Skeletal muscle cell (primary cell): ENCODE measurements at regions not wholly inside any gene's neighbourhood (a gene's known extent, or its start where the extent isn't known, plus 50 kb on each side); places are given as distances from the start of the nearest gene placed in this dataset.

ENCODE experiments used
- DNase-seq: peaks from one replicate; pipeline ENCODE4 v3.0.0-alpha.2; 2010; ENCODE audit warnings: low read depth
- H3K4me3 ChIP-seq: 2 replicates; pipeline ENCODE4 v1.5.1; 2011; ENCODE audit warnings: low read depth, mild to moderate bottlenecking, control low read depth, low read length, moderate library complexity

DNA sequence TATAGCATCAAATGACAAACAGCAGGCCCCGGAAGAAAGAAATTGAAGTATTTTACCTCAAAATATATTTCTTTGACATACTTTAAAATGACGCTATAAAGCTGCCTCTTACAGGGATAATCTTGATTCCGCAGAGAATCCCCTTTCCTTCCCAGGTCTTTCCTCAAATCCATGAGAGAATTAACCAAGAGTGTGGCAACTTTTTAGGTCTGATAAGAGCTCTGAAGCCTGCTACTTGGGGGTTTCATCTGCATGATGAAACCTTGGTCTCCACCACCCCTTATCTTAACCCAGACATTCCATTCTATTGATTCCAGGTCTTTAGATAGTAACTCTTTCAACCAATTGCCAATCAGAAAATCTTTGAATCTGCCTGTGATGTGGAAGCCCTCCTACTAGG, 173.8 kb downstream of the CEMIP2 start:
- DNase-seq, result no peak
- H3K4me3 ChIP-seq, result no peak overlapping the region

DNA sequence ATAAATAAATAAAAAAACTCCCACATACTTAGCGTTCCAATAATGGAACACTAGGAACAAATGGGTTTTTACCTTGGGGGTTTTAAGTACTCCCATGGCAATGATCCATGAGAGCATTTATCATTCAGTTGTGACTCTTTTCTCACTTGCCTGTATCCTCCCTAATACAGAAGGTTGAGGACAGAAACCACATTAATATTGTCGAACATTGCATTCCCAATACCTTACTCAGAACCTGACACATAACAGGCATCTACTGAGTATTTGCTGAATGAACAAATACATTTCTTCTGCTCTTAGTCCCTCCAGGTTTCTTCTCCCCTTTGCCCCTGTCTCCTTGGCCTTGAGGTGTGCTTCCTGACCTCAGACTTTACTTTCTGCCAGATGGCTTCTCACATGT, 175.9 kb downstream of the CEMIP2 start:
- H3K4me3 ChIP-seq, result no peak overlapping the region
- DNase-seq, result no peak

DNA sequence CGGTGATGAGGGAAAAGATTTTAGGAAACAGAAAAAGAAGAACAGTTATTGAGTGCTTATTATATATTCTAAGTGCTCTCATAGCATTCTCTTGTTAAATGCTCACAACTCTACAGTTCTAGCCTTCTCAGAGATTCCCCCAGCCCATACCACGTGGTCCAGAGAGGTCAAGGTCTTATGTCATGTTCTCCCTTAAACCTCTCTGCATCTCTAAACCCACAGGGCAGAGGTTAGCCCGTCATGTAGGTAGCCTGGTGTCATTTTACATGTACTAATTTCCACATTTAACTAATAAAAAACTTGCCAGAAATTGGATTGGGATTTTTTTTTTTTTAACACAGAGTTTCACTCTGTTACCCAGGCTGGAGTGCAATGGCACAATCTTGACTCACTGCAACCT, 178.0 kb downstream of the CEMIP2 start:
- DNase-seq, result no peak
- no peak overlapping the region for H3K4me3 ChIP-seq

DNA sequence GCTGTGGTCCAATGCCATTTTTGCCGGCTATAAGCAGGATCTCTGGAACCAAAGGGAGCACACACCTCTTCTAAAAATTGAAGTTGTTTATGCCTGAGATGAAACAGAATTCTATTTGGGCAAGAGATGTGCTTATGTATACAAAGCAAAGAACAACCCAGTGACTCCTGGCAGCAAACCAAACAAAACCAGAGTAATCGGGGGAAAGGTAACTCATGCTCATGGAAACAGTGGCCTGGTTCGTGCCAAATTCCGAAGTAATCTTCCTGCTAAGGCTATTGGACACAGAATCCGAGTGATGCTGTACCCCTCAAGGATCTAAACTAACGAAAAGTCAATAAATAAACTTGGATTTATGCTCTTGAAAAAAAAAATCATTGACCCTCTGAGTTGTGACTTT, 178.7 kb downstream of the CEMIP2 start:
- no peak overlapping the region for H3K4me3 ChIP-seq

DNA sequence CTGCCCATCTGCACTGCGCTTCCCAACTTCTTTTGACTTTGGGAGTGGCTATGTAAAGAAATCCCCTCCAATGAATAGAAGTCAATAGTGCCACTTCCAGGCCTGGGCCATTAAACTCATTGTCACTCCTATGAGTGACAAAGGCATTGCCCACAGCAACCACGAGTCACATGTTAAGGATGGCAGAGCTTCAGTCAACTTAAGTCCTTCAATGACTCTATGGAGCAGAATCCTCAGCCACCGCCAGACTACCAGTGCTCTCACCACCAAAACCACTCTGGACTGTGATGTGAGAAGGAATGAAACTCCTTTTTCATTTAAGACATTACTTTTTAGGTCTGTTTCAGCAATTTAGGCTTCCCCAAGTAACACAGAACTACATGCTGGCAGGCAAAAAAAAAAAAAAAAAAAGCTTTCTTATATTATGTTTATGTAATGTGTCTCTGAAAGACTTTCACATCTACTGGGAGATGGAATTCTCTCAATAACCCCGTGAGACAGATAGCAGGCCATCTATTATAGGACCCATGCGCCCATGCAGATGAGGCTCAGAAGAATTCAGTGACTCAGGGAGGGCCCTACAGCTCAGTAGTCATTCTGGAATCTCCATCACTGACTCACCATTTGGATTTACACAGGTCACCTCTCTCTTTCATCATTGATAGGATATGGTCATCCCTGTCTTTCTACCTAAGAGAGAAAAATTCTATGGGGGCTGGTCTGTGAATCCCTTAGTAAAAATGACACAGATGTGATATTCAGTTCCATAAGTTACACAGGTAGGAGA, 180.5 kb downstream of the CEMIP2 start:
- peak; percentile 18 for DNase-seq

More for the DNA sequence above, 178.7 kb downstream of the CEMIP2 start:
- DNase-seq, result no peak

DNA sequence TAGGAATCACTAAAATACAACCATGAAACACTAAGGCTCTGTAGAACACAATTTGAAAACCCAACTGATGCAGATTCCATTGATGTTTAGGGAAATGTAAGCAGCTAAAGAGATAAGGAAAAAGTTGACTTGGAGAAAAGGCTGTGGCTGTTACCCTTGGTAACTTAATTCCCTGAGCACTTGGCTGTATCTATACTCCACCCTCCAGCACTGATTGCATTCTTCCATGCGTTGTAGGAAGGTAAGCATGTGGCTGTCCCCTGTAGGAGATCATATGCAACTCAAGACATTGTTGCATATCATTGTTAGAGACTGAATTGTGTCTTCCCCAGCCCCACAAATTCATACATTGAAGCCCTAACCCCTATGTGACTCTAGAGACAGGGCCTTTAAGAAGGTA, 184.5 kb downstream of the CEMIP2 start:
- no peak overlapping the region for H3K4me3 ChIP-seq
- DNase-seq, result no peak

More for the DNA sequence above, 180.5 kb downstream of the CEMIP2 start:
- H3K4me3 ChIP-seq, result no peak overlapping the region

DNA sequence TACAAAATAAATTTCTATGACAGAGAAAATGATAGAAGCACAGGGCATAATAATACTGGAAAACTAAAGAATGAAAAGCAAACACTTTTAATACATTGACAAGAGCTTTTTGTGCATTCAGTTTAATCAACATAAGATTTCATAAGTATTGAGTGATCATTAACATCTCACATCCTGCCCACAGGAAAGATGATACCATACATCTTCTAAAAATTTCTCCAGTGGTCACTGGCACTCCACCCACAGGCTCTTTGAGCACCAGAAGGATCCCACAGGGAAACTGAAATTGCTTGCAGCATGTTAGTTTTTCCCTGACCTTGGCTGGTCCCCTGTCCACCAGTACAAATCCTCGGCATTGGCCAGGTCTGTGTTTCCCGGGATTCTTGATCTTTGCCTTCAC, 186.0 kb downstream of the CEMIP2 start:
- H3K4me3 ChIP-seq, result no peak overlapping the region
- DNase-seq, result no peak

DNA sequence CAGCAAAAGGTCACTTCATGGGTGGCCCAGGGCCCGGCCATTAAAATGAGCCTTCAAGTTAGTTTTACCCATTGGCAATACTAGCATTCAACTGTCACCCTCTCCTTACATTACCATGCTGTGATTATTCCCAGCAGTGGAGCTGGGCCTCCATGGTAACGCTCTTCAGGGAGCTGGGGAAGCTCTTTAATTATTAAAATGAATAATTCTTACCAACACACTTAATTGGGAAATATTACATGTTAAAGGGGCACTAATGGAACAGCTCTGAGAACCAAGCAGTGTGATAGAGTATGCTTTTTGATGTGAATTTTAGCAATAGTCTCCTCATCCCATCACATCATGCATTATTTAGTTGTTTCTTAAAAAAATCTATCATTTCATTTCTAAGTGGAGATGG, 187.2 kb downstream of the CEMIP2 start:
- no peak overlapping the region for H3K4me3 ChIP-seq
- no peak for DNase-seq

DNA sequence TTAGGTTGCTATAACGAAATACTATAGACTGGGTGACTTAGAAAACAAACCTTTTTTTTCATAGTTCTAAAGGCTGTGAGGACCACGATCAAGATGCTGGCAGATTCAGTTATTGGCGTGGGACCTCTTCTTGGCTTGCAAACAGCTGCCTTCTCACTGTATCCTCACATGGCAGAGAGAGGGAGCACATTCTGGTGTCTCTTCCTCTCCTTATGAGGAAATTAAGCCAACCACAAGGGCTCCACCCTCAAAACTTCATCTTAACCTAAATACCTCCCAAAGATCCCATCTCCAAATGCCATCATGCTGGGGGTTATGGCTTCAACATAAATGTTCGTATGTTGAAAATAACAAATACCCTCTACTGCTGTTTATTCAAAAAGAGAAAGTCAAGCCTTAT, 197.1 kb downstream of the CEMIP2 start:
- no peak overlapping the region for H3K4me3 ChIP-seq
- DNase-seq, result no peak

DNA sequence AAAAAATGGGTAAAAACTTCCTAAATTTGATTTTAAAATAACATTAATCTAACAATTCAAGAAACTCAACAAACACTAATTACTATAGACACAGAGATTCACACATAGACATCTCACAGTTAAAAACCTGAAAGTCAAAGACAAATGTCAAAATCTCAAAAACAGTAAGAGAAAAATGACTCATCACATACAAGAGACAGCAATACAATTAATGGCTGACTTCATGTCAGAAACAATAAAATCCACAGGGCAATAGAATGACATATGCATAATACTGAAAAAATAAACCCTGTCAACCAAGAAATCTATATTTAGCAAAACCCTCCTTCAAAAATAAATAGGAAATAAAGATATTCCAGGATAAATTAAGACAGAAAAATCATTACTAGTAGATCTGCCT, 200.4 kb downstream of the CEMIP2 start:
- DNase-seq, result no peak
- no peak overlapping the region for H3K4me3 ChIP-seq

DNA sequence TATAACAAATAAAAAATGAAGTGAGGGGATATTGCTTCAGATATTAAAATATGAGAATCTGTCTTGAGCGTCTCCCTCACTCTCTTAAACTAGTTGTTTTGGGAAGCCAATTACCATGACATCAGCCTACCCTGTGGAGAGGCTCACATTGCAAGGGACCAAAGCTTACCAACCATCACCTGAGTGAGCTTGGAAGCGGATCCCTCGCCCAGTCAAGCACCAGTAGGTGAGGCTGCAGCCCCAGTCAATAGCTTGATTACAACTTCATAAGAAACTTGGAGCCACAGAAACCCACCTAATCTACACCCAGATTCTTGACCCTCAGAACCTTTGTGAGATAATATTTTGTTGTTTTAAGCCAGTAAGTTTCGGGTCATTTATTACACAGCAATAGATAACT, 206.2 kb downstream of the CEMIP2 start:
- H3K4me3 ChIP-seq, result no peak overlapping the region
- DNase-seq, result no peak

DNA sequence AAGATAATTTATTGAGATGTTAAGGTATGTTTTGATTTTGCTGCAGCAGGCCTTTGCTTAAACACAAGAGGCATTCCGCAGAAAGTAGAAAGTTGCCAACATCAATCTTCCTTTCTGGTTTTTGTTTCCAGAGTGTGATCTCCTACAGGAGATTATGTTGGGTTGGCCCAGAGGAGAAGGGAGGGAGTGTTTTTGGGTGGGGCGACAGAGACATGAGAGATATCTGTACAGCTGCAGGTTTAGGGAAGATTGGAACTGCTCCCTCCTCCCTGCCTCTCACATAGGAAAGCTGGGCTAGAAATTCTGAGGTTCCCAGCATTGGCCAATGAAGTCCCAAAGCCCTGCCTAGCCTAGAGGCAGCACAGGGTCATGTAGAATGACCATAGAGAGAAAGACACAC, 211.0 kb downstream of the CEMIP2 start:
- DNase-seq, result no peak
- no peak overlapping the region for H3K4me3 ChIP-seq

DNA sequence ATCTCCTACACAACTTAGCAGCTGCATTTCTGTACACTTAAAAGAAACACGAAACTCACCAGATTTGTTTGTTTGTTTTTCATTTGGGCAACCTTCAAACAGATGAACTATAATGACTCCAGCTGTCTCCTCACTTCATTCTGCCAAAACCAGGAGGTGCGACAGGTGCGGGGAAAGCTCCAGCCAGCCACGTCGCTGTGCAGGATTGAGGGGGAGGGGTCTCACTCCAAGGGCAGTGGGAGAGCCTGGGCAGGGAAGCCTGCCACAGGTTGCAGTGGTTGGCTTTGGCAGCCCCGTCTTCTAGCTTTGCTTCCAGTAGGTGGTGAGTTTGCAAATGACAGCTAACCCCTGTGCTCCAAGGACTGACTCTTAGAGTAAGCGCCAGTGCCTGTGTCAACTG, 215.8 kb downstream of the CEMIP2 start:
- DNase-seq, result no peak
- no peak overlapping the region for H3K4me3 ChIP-seq

DNA sequence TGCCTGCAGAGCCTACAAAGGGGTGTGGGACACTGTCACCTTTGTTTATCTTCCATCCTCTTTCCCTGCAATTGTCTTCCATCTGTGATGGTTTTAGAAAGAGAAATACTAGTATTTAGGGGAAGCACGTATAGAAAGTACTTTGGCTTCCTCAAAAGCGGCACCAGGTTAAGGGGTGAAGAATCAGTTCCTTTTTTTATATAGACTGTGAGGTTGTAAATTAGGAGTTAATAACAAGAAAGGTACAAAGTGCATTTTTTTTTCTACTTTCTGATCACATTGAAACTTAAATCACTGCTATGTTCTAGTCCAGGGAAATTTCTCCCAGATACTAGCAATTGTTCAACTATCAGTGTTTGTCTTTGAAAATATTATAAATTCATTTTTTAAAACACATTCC, 219.3 kb downstream of the CEMIP2 start:
- H3K4me3 ChIP-seq, result no peak overlapping the region
- no peak for DNase-seq

DNA sequence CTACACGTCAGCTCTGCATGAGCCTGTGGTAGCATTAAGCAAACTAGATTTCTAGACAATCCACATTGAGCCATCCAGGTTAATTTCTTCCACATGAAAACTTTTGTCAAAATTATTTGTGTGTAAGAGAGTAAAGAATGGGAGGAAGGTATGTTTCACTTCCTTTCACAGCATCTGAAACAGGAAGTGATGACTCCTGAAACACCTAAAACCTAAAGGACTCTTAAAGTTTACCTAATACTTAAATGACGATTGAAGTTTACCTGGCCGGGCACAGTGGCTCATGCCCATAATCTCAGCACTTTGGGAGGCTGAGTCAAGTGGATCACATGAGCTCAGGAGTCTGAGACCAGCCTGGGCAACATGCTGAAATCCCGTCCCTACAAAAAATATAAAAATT, 223.8 kb downstream of the CEMIP2 start:
- DNase-seq, result no peak
- no peak overlapping the region for H3K4me3 ChIP-seq

DNA sequence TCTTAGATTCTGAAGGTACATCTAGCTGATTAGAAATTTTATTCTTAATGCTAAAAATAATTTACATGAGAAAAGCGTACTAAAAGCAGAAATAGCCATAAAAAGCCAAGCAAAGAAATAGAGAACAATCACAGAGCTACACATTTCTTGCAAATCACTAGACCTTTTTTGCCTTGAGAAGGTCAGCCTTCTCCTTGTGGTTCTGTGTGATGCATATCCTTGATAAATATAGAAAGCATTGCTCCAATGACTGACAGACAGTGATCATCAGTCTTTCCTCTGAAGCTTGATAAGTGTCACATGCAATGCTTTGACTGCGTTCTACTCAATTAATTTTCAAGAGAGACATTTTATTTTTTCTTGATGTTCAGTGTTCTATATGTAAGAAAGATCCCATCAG, 226.9 kb downstream of the CEMIP2 start:
- no peak overlapping the region for H3K4me3 ChIP-seq
- no peak for DNase-seq

DNA sequence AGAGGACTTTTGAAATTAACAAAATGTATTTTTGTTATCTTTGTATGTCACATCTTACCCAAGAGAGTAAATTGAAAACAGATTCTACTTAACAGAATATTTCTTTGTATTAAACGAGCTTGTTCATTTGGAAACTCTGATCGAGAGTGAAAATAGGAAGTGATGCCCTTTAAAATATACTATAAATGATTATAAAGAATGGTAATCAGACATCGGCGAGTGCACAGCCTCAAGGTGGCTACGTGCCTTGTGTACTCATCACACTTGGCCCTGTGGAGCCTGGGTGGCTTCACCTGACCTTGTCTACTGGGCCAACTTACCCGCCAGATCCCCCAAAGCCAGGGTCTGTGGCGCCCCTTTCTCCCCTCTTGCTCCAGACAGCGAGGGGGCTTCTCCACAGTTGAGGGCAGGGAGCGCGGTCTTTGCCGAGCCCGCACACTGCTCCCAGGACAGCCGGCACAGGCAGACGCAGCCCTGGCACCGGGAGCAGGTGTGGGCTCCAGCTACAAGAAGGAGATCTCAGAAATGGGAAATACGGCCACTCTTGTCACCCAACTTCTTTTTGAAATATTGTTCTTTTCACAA, 243.2 kb downstream of the CEMIP2 start:
- H3K4me3 ChIP-seq, result no peak overlapping the region
- no peak for DNase-seq

DNA sequence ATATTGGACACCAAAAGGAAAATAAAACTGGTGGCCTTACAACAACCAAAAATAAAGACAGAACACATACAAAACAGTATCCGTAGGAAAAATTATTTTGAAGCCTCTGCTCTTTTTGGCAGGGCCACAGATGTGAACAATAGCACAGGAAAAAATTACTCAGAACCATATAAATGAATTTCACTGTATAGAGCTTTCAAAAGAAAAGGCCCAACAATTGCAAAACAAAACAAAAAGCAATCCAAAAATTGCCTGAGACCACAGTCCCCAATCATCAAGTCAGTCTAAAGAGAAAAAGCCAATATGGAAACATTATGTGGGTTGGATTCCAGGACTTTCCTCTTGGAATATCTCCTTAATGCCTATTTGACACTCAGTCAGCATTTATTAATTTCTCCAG, 243.8 kb downstream of the CEMIP2 start:
- DNase-seq, result no peak
- H3K4me3 ChIP-seq, result no peak overlapping the region

DNA sequence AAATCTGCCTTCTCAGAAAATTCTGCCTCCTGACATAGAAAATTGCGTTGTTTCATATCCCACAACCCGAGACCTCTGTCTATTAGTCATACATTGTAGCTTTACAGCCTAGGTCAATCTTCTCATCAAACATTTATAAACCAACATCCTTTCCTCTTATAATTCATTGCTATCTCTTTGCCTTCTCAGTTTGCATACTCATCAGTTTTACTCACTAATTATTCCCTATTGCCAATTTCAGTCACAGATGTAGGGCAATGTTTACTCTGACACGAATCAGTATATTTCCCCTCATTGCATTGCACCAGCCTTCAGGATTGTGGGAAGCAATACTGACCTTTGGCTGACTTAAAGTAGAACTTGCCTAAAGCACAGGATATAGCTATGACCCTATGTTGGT, 247.2 kb downstream of the CEMIP2 start:
- no peak overlapping the region for H3K4me3 ChIP-seq
- DNase-seq, result no peak

DNA sequence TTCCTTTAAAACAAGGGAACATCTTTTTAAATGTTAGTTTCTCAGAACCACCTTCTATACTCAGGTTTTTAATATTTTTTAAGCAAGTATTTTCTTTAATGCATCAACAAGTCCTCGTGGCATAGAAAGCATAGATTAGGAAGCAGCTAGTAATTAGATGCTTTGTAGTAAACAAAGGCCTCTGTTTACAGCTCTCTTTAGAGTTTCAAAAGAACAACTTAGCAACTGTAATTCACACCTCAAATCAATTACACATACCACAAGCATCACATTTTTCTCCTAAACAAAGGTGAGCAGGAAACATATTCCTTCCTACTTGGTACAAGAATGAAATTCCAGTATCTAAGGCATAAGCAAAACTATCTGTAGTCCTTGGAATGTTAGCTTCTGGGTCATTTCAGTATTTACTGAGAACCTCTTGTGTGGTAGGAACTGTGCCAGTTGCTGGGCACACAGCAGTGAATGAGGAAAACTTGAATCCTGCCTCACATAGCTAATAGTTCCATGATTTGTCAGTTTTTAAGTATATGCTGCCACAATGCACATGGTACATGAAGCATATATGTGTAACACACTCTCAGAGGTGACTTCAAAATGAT, 249.1 kb downstream of the CEMIP2 start:
- H3K4me3 ChIP-seq, result no peak overlapping the region
- no peak for DNase-seq
